Panc1 (cell line): ENCODE measurements at regions not wholly inside any gene's neighbourhood (a gene's known extent, or its start where the extent isn't known, plus 50 kb on each side); places are given as distances from the start of the nearest gene placed in this dataset.

Experiments
- ATAC-seq: fragments of 200-7000 bp; cut with Tn5 transposase; 2 replicates; pipeline ENCODE4 v1.9.1; 2020; ENCODE audit warnings: mild to moderate bottlenecking, moderate library complexity
- BruUV-seq: library from RNA; stranded (reverse); fragments of 400-500 nt; replicated peaks from 2 replicates; lab custom pipeline; 2021; lab: Mats Ljungman, UMichigan
- CTCF ChIA-PET: fragments of 300-600 bp; sonication (Branson Sonifier 250); formaldehyde crosslinking; loops from one replicate; lab custom pipeline; 2022; ENCODE audit warnings: antibody characterized with exemption; lab: Charles Lee
- POLR2A ChIA-PET: fragments of 300-600 bp; sonication (Branson Sonifier 250); formaldehyde crosslinking; loops from one replicate; lab custom pipeline; 2022; ENCODE audit warnings: antibody characterized with exemption; lab: Charles Lee
- DNase-seq: peaks from one replicate; pipeline ENCODE4 v3.0.0-alpha.2; 2010; ENCODE audit warnings: low read depth, low spot score
- H3K27ac ChIP-seq: 2 replicates; pipeline ENCODE4 v1.5.1; 2011; ENCODE audit warnings: mild to moderate bottlenecking, low read length, inconsistent platforms
- H3K27me3 ChIP-seq: fragments of 200-500 bp; sonication (Bioruptor generic); 2 replicates; pipeline ENCODE4 v1.6.0; 2014; ENCODE audit warnings: low read length, inconsistent platforms; ENCODE audit not compliant: control insufficient read depth, insufficient read depth
- H3K36me3 ChIP-seq: fragments of 200-500 bp; sonication (Bioruptor generic); 2 replicates; pipeline ENCODE4 v1.5.1; 2014; ENCODE audit warnings: inconsistent platforms, mild to moderate bottlenecking, low read length, moderate library complexity; ENCODE audit not compliant: control insufficient read depth, insufficient read depth
- H3K4me1 ChIP-seq: 2 replicates; pipeline ENCODE4 v1.5.1; 2011; ENCODE audit warnings: inconsistent platforms, mild to moderate bottlenecking, low read length, moderate library complexity; ENCODE audit not compliant: control insufficient read depth, insufficient read depth
- H3K4me3 ChIP-seq, 2 experiments: 2 replicates each; pipeline ENCODE4 v1.5.1; 2011 to 2012; ENCODE audit warnings: low read depth in 2 of 2, low read length in 2 of 2, mild to moderate bottlenecking in 2 of 2, inconsistent platforms in 1 of 2, moderate library complexity in 1 of 2
- H3K9me3 ChIP-seq: fragments of 200-500 bp; sonication (Bioruptor generic); 2 replicates; pipeline ENCODE4 v1.5.1; 2014; ENCODE audit warnings: low read depth, mild to moderate bottlenecking, inconsistent platforms, low read length, moderate library complexity; ENCODE audit not compliant: control insufficient read depth, insufficient read depth
- CTCF ChIP-seq: fragments of 450-650 bp; IDR thresholded peaks from 2 replicates; pipeline ENCODE4 v1.5.1; 2017; ENCODE audit warnings: mild to moderate bottlenecking
- POLR2AphosphoS5 ChIP-seq: IDR thresholded peaks from 2 replicates; pipeline ENCODE4 v1.6.1; 2012; ENCODE audit warnings: mild to moderate bottlenecking, low read depth, low read length, moderate library complexity
- SIN3A ChIP-seq: IDR thresholded peaks from 2 replicates; pipeline ENCODE4 v1.6.1; 2012; ENCODE audit warnings: low read depth, mild to moderate bottlenecking, low read length, moderate library complexity, borderline replicate concordance; ENCODE audit not compliant: insufficient read depth
- TCF7L2 ChIP-seq: IDR thresholded peaks from 2 replicates; pipeline ENCODE4 v1.6.1; 2011; ENCODE audit warnings: mild to moderate bottlenecking, low read depth, low read length, inconsistent platforms
- in situ Hi-C: cut with HindIII; loops from 2 replicates; pipeline ENCODE4 v1.10.0; 2016; ENCODE audit warnings: low sequenced_read_pairs, low pct_unique_long_range_greater_than_20kb
- intact Hi-C: fragments of 100-400 bp; cut with micrococcal nuclease; formaldehyde crosslinking; loops from one replicate; pipeline ENCODE4 v1.10.0; 2022; ENCODE audit not compliant: unreplicated experiment
- TF ChIP-seq, protein P1 (sequence below), 2 experiments: IDR thresholded peaks; 2 replicates each; pipeline ENCODE4 v1.6.1; 2011 to 2012; ENCODE audit warnings: low read depth in 2 of 2, control low read depth in 1 of 2, low read length in 1 of 2, mild to moderate bottlenecking in 1 of 2, moderate library complexity in 1 of 2; ENCODE audit not compliant: insufficient read depth in 1 of 2

- no TSS peak for BruUV-seq
- in situ Hi-C loops: no loop called here
- no peak for TF ChIP-seq SIN3A
- TF ChIP-seq CTCF: no peak
- TF ChIP-seq, protein P1, sequence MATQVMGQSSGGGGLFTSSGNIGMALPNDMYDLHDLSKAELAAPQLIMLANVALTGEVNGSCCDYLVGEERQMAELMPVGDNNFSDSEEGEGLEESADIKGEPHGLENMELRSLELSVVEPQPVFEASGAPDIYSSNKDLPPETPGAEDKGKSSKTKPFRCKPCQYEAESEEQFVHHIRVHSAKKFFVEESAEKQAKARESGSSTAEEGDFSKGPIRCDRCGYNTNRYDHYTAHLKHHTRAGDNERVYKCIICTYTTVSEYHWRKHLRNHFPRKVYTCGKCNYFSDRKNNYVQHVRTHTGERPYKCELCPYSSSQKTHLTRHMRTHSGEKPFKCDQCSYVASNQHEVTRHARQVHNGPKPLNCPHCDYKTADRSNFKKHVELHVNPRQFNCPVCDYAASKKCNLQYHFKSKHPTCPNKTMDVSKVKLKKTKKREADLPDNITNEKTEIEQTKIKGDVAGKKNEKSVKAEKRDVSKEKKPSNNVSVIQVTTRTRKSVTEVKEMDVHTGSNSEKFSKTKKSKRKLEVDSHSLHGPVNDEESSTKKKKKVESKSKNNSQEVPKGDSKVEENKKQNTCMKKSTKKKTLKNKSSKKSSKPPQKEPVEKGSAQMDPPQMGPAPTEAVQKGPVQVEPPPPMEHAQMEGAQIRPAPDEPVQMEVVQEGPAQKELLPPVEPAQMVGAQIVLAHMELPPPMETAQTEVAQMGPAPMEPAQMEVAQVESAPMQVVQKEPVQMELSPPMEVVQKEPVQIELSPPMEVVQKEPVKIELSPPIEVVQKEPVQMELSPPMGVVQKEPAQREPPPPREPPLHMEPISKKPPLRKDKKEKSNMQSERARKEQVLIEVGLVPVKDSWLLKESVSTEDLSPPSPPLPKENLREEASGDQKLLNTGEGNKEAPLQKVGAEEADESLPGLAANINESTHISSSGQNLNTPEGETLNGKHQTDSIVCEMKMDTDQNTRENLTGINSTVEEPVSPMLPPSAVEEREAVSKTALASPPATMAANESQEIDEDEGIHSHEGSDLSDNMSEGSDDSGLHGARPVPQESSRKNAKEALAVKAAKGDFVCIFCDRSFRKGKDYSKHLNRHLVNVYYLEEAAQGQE (IDR thresholded peaks at IDR 0.05; ENCODE audit: insufficient read depth in 1 of 2, low read depth in 2 of 2, low read length in 1 of 2): no peak
- no peak for TF ChIP-seq POLR2AphosphoS5
- TF ChIP-seq TCF7L2: no peak
- no peak for ATAC-seq
- Histone ChIP-seq H3K27ac (no peak overlapping the region), H3K27me3 (no peaks in the 10 kb centered on the region), H3K36me3 (no peaks in the 10 kb centered on the region), H3K9me3 (no peaks in the 10 kb centered on the region), H3K4me3 (no peak overlapping the region), H3K4me1 (no peaks in the 10 kb centered on the region)
- POLR2A ChIA-PET: no interaction called here
- CTCF ChIA-PET: no interaction called here
- DNase-seq: no peak
- intact Hi-C loops: no loop called here
Measured at GRCh38 chr1:117779364-117779763, 150.1 kb downstream of the GDAP2 start.

- Histone ChIP-seq H3K9me3 (no peaks in the 10 kb centered on the region), H3K4me3 (no peak overlapping the region), H3K4me1 (no peaks in the 10 kb centered on the region), H3K27ac (no peak overlapping the region), H3K27me3 (no peaks in the 10 kb centered on the region), H3K36me3 (no peaks in the 10 kb centered on the region)
- TF ChIP-seq POLR2AphosphoS5: no peak
- TF ChIP-seq, protein P1 (IDR thresholded peaks at IDR 0.05; ENCODE audit: insufficient read depth in 1 of 2, low read depth in 2 of 2, low read length in 1 of 2): no peak
- TF ChIP-seq CTCF: no peak
- no peak for TF ChIP-seq SIN3A
- TF ChIP-seq TCF7L2: no peak
- POLR2A ChIA-PET: interaction anchor here (0.6 kb wide), 1 partner anchor 15 kb away, joined by 3 read pairs; no protein-coding TSS in a partner anchor
- intact Hi-C loops: no loop called here
- in situ Hi-C loops: no loop called here
- ATAC-seq: no peak
- DNase-seq: no peak
- BruUV-seq: no TSS peak
- CTCF ChIA-PET: no interaction called here
Measured at GRCh38 chr1:117780687-117781475, 148.5 kb downstream of the GDAP2 start.
